ENCODE measurements at regions not wholly inside any gene's neighbourhood (a gene's known extent, or its start where the extent isn't known, plus 50 kb on each side); places are given as distances from the start of the nearest gene placed in this dataset.

- Histone ChIP-seq H4K20me1 (replicated peaks; ENCODE audit: control insufficient read depth, extremely low read depth, insufficient read depth, low read length) (no peaks in the 10 kb centered on the region), H3K79me2 (ENCODE audit: control insufficient read depth, insufficient read depth, low read length) (no peaks in the 10 kb centered on the region), H3K9me3 (replicated peaks; ENCODE audit: control insufficient read depth, insufficient read depth, low read length) (no peaks in the 10 kb centered on the region), H3K27me3 (ENCODE audit: control insufficient read depth in 2 of 2, insufficient read depth in 2 of 2, low read length in 2 of 2) (no peaks in the 10 kb centered on the region), H3K9me1 (replicated peaks; ENCODE audit: control insufficient read depth, extremely low read depth, insufficient read depth, low read length) (no peaks in the 10 kb centered on the region), H3K4me2 (ENCODE audit: insufficient read depth, low read length) (no peak overlapping the region), H3K9ac (replicated peaks; ENCODE audit: extremely low read depth, insufficient read depth, low read length) (no peak overlapping the region), H3K36me3 (ENCODE audit: control insufficient read depth in 2 of 2, extremely low read depth in 1 of 2, insufficient read depth in 2 of 2, low read length in 2 of 2) (no peaks in the 10 kb centered on the region), H3K4me3 (replicated peaks in 1 of 3; ENCODE audit: insufficient read depth in 1 of 3, low read depth in 1 of 3, low read length in 3 of 3) (no peak overlapping the region), H3K27ac (ENCODE audit: insufficient read depth, low read depth, low read length) (no peak overlapping the region), H3K4me1 (ENCODE audit: control insufficient read depth, extremely low read depth, insufficient read depth, low read length) (no peaks in the 10 kb centered on the region), H2AFZ (ENCODE audit: low read depth, low read length) (no peak overlapping the region)
- POLR2A ChIA-PET, result no interaction called here
- dilution Hi-C loops (cut with MboI; ENCODE audit: extremely low pct_ligation_motif_present, low sequenced_read_pairs), result no loop called here
- FAIRE-seq (no peak), DNase-seq (ENCODE audit: low read depth, low spot score) (no peak)
- intact Hi-C loops (cut with micrococcal nuclease), result no loop called here
- TF ChIP-seq JUN (IDR thresholded peaks at IDR 0.05; ENCODE audit: borderline replicate concordance, insufficient read depth, insufficient read length, low read depth), result no peak
- TF ChIP-seq GATA2 (IDR thresholded peaks at IDR 0.05; ENCODE audit: insufficient read depth, insufficient read length, low read depth, low read length), result no peak
- TF ChIP-seq POLR2AphosphoS5 (IDR thresholded peaks at IDR 0.05; ENCODE audit: insufficient read depth, low read depth, low read length), result no peak
- no peak for TF ChIP-seq MYC (IDR thresholded peaks at IDR 0.05; ENCODE audit: low read depth, low read length)
- no peak for TF ChIP-seq EZH2 (IDR thresholded peaks at IDR 0.05; ENCODE audit: borderline replicate concordance, low read depth, low read length, severe bottlenecking)
- TF ChIP-seq CTCF (IDR thresholded peaks at IDR 0.05; ENCODE audit: extremely low read depth in 1 of 2, insufficient read depth in 1 of 2, low read depth in 1 of 2, low read length in 2 of 2), result no peak
- TF ChIP-seq MAX (IDR thresholded peaks at IDR 0.05; ENCODE audit: insufficient read depth, insufficient read length), result no peak
- no peak for TF ChIP-seq FOS (IDR thresholded peaks at IDR 0.05; ENCODE audit: borderline replicate concordance, insufficient read depth, low read length)
- no peak for TF ChIP-seq POLR2A (IDR thresholded peaks at IDR 0.05; ENCODE audit: low read depth, low read length)
- no TSS peak for BruUV-seq (replicated peaks)
- CTCF ChIA-PET, result interaction anchor here (2.3 kb wide), 1 partner anchor 11 kb away, joined by 14 read pairs; no protein-coding TSS in a partner anchor
Measured at GRCh38 chr5:91652678-91653077, 269.6 kb upstream of the ARRDC3 start.

All from endothelial cell of umbilical vein (primary cell).